HCT116 (cell line): ENCODE measurements at regions not wholly inside any gene's neighbourhood (a gene's known extent, or its start where the extent isn't known, plus 50 kb on each side); places are given as distances from the start of the nearest gene placed in this dataset.

Experiments used
- ATAC-seq: fragments of 200-7000 bp; cut with Tn5 transposase; 2 replicates; pipeline ENCODE4 v1.9.1; 2020; ENCODE audit warnings: mild to moderate bottlenecking, moderate library complexity
- BruUV-seq: library from RNA; stranded (reverse); fragments of 400-500 nt; replicated peaks from 2 replicates; lab custom pipeline; 2021; lab: Mats Ljungman, UMichigan
- CTCF ChIA-PET: fragments of 300-600 bp; sonication (Branson Sonifier 250); formaldehyde crosslinking; loops from one replicate; lab custom pipeline; 2021; ENCODE audit warnings: antibody characterized with exemption; lab: Charles Lee
- POLR2A ChIA-PET: fragments of 300-600, 350-600 bp; sonication (Branson Sonifier 250); formaldehyde crosslinking; loops from one replicate; lab custom pipeline; 2021; ENCODE audit warnings: antibody characterized with exemption; lab: Charles Lee
- RAD21 ChIA-PET, 2 experiments: fragments of 300-600 bp; sonication (Branson Sonifier 250); formaldehyde crosslinking; loops; one replicate each; lab custom pipeline; 2023; ENCODE audit warnings: low total read pairs in 2 of 2; ENCODE audit not compliant: uncharacterized antibody in 2 of 2, unreplicated experiment in 2 of 2, low non-redundant PET in 1 of 2; lab: Charles Lee
- DNase-seq: peaks from one replicate; pipeline ENCODE4 v3.0.0-alpha.2; 2010; ENCODE audit warnings: low read depth, low spot score
- H2AFZ ChIP-seq: fragments of 200-600 bp; shearing (Covaris generic), sonication (generic); 2 replicates; pipeline ENCODE4 v1.6.1; 2017; ENCODE audit warnings: low read depth, mixed run types, mixed read lengths, antibody characterized with exemption, low read length; ENCODE audit not compliant: poor library complexity, severe bottlenecking
- H3K27ac ChIP-seq: 2 replicates; pipeline ENCODE4 v1.5.1; 2012; ENCODE audit warnings: low read depth, low read length
- H3K27me3 ChIP-seq: fragments of 200-600 bp; sonication (generic); 2 replicates; pipeline ENCODE4 v1.6.1; 2016; ENCODE audit warnings: mixed run types, low read length, mixed read lengths; ENCODE audit not compliant: insufficient read depth
- H3K36me3 ChIP-seq, 2 experiments: fragments of 200-500 bp in 1 of 2; fragments of 200-600 bp in 1 of 2; sonication (Bioruptor generic) in 1 of 2; sonication (generic) in 1 of 2; 2 replicates each; pipeline versions ENCODE4 v1.5.1 to v1.6.1; 2014 to 2016; ENCODE audit warnings: low read length in 2 of 2, inconsistent platforms in 1 of 2, mixed read lengths in 1 of 2, mixed run types in 1 of 2; ENCODE audit not compliant: insufficient read depth in 2 of 2, control insufficient read depth in 1 of 2
- H3K4me1 ChIP-seq, 2 experiments: fragments of 200-600 bp in 1 of 2; sonication (generic) in 1 of 2; 2 replicates each; pipeline versions ENCODE4 v1.5.1 to v1.6.1; 2012 to 2017; ENCODE audit warnings: low read length in 2 of 2, inconsistent platforms in 1 of 2, mild to moderate bottlenecking in 1 of 2, mixed read lengths in 1 of 2, mixed run types in 1 of 2, moderate library complexity in 1 of 2; ENCODE audit not compliant: insufficient read depth in 2 of 2, control insufficient read depth in 1 of 2
- H3K4me2 ChIP-seq: fragments of 200-600 bp; sonication (generic); 2 replicates; pipeline ENCODE4 v1.6.1; 2017; ENCODE audit warnings: mixed run types, low read length, mixed read lengths
- H3K4me3 ChIP-seq, 2 experiments: fragments of 200-600 bp in 1 of 2; sonication (generic) in 1 of 2; replicated peaks in 1 of 2; 2 replicates each; pipeline ENCODE4 v1.5.1; 2011 to 2016; ENCODE audit warnings: low read length in 2 of 2, control low read depth in 1 of 2, low read depth in 1 of 2, mild to moderate bottlenecking in 1 of 2, mixed read lengths in 1 of 2, mixed run types in 1 of 2
- H3K79me2 ChIP-seq: fragments of 200-600 bp; sonication (generic); 2 replicates; pipeline ENCODE4 v1.6.1; 2017; ENCODE audit warnings: mild to moderate bottlenecking, mixed run types, low read length, moderate library complexity, mixed read lengths; ENCODE audit not compliant: insufficient read depth
- H3K9ac ChIP-seq: fragments of 200-600 bp; sonication (generic); 2 replicates; pipeline ENCODE4 v1.6.1; 2016; ENCODE audit warnings: low read length, mixed read lengths
- H3K9me2 ChIP-seq: fragments of 200-600 bp; sonication (generic), shearing (Covaris generic); 2 replicates; pipeline ENCODE4 v1.6.1; 2017; ENCODE audit warnings: mixed run types, mild to moderate bottlenecking, moderate library complexity; ENCODE audit not compliant: insufficient read depth
- H3K9me3 ChIP-seq, 2 experiments: fragments of 200-500 bp in 1 of 2; fragments of 200-600 bp in 1 of 2; sonication (Bioruptor generic) in 1 of 2; sonication (generic) in 1 of 2; 2 replicates each; pipeline ENCODE4 v1.6.1; 2014 to 2017; ENCODE audit warnings: low read length in 2 of 2, mixed read lengths in 2 of 2, inconsistent platforms in 1 of 2, low read depth in 1 of 2, mild to moderate bottlenecking in 1 of 2, mixed run types in 1 of 2, moderate library complexity in 1 of 2; ENCODE audit not compliant: control insufficient read depth in 1 of 2, insufficient read depth in 1 of 2
- H4K20me1 ChIP-seq: fragments of 200-600 bp; sonication (generic), shearing (Covaris generic); 2 replicates; pipeline ENCODE4 v1.6.1; 2017; ENCODE audit warnings: mixed run types, mild to moderate bottlenecking, moderate library complexity; ENCODE audit not compliant: insufficient read depth
- CEBPB ChIP-seq: IDR thresholded peaks from 2 replicates; pipeline ENCODE4 v1.6.1; 2012; ENCODE audit warnings: low read depth
- EGR1 ChIP-seq: IDR thresholded peaks from 2 replicates; pipeline ENCODE4 v1.6.1; 2012; ENCODE audit warnings: low read depth
- ELF1 ChIP-seq: IDR thresholded peaks from 2 replicates; pipeline ENCODE4 v1.6.1; 2012; ENCODE audit warnings: low read depth, borderline replicate concordance
- POLR2A ChIP-seq: IDR thresholded peaks from 2 replicates; pipeline ENCODE4 v1.7.0; 2011; ENCODE audit warnings: borderline replicate concordance; ENCODE audit not compliant: insufficient read depth, insufficient read length; ENCODE audit errors: extremely low read depth
- POLR2AphosphoS5 ChIP-seq: IDR thresholded peaks from 2 replicates; pipeline ENCODE4 v1.6.1; 2011; ENCODE audit warnings: mild to moderate bottlenecking, low read depth, low read length, moderate library complexity
- SIN3A ChIP-seq: IDR thresholded peaks from 2 replicates; pipeline ENCODE4 v1.6.1; 2012; ENCODE audit warnings: low read depth
- SP1 ChIP-seq: IDR thresholded peaks from 2 replicates; pipeline ENCODE4 v1.6.1; 2012; ENCODE audit warnings: low read depth
- SRF ChIP-seq: IDR thresholded peaks from 2 replicates; pipeline ENCODE4 v1.6.1; 2012; ENCODE audit warnings: low read depth
- TCF7L2 ChIP-seq: IDR thresholded peaks from 2 replicates; pipeline ENCODE4 v1.7.0; 2011; ENCODE audit warnings: borderline replicate concordance, inconsistent platforms; ENCODE audit not compliant: insufficient read depth, insufficient read length; ENCODE audit errors: extremely low read depth
- ZFX ChIP-seq: fragments of 450-650 bp; IDR thresholded peaks from 2 replicates; pipeline ENCODE4 v1.6.1; 2017
- intact Hi-C: fragments of 100-400 bp; cut with micrococcal nuclease; formaldehyde crosslinking; loops from 2 replicates; pipeline ENCODE4 v1.10.0; 2022
- TF ChIP-seq, protein P1 (sequence below): IDR thresholded peaks from 2 replicates; pipeline ENCODE4 v1.6.1; 2011; ENCODE audit warnings: mild to moderate bottlenecking, low read length, moderate library complexity; ENCODE audit not compliant: insufficient replicate concordance; ENCODE audit errors: extremely low read depth
- TF ChIP-seq, protein P2 (sequence below): IDR thresholded peaks from 2 replicates; pipeline ENCODE4 v1.6.1; 2012; ENCODE audit warnings: low read depth
- TF ChIP-seq, protein P3 (sequence below), 3 experiments: fragments of 200-600 bp in 1 of 3; sonication (generic) in 1 of 3; IDR thresholded peaks in 2 of 3; conservative IDR thresholded peaks in 1 of 3; 2 replicates each; pipeline ENCODE4 v1.5.1; 2012 to 2017; ENCODE audit warnings: low read depth in 2 of 3, low read length in 2 of 3, antibody characterized with exemption in 1 of 3, borderline replicate concordance in 1 of 3, control low read depth in 1 of 3, mild to moderate bottlenecking in 1 of 3, mixed read lengths in 1 of 3, mixed run types in 1 of 3, moderate library complexity in 1 of 3; ENCODE audit not compliant: insufficient read depth in 1 of 3
- TF ChIP-seq, protein P4 (sequence below): IDR thresholded peaks from 2 replicates; pipeline ENCODE4 v1.6.1; 2012

DNA sequence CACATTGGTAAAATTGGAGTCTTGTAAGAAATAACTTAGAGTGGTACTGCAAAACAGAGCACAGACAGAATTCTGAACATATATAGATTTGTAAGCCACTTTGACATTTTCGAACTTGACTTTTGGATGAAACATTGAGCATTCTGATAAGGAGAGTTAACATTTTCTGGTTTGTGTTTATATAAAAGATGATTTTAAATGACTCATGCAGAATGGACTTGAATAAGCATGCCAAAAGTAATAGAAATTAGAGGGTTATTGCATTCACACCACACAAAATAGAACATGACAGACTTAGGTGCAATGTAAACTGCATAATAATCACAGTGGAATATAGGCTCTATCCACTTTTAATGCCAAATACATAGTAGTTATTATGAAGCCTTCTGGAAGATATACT lies 507.0 kb downstream of the DACH1 start (continued):
- TF ChIP-seq, protein P1, sequence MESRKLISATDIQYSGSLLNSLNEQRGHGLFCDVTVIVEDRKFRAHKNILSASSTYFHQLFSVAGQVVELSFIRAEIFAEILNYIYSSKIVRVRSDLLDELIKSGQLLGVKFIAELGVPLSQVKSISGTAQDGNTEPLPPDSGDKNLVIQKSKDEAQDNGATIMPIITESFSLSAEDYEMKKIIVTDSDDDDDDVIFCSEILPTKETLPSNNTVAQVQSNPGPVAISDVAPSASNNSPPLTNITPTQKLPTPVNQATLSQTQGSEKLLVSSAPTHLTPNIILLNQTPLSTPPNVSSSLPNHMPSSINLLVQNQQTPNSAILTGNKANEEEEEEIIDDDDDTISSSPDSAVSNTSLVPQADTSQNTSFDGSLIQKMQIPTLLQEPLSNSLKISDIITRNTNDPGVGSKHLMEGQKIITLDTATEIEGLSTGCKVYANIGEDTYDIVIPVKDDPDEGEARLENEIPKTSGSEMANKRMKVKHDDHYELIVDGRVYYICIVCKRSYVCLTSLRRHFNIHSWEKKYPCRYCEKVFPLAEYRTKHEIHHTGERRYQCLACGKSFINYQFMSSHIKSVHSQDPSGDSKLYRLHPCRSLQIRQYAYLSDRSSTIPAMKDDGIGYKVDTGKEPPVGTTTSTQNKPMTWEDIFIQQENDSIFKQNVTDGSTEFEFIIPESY, result no peak
- no peak for TF ChIP-seq ELF1

DNA sequence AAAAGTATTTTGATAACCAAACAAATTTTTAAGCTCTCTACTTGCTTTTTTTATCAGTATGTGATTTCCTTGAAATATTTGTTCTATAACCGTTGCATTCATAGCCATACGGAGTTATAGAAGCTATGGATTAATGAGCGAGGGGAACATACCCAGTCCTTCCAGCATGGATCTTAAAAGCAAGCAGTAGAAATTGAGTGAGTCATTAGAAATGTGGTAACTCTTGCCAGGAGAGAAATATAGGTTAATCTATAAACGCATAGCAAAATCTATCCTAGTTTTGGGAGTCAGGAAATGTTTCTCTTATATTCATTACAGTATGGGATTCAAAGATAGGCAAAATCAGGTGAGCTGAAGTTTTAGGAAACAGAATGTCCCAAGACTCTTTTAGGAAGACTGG lies 507.4 kb downstream of the DACH1 start:
- no TSS peak for BruUV-seq
- no peak for ATAC-seq
- intact Hi-C loops, result no loop called here

More for the DNA sequence above, 507.4 kb downstream of the DACH1 start:
- Histone ChIP-seq H3K9me3 (peaks cover 0 to 3% of the 10 kb centered on the region in 2 experiments; a peak in 1 of 4 replicates), H4K20me1 (no peaks in the 10 kb centered on the region), H3K9me2 (no peaks in the 10 kb centered on the region), H3K4me3 (no peak overlapping the region), H3K9ac (no peak overlapping the region), H3K27ac (no peak overlapping the region), H3K4me2 (no peak overlapping the region), H3K79me2 (no peaks in the 10 kb centered on the region), H3K27me3 (no peaks in the 10 kb centered on the region), H3K4me1 (no peaks in the 10 kb centered on the region), H3K36me3 (no peaks in the 10 kb centered on the region), H2AFZ (no peak overlapping the region)
- ChIA-PET CTCF (no interaction called here), RAD21 (no interaction called here), POLR2A (no interaction called here)
- TF ChIP-seq SIN3A (no peak), TCF7L2 (no peak), SP1 (no peak), POLR2A (no peak), POLR2AphosphoS5 (no peak), CEBPB (no peak), SRF (no peak), EGR1 (no peak), ZFX (no peak), ELF1 (no peak)
- TF ChIP-seq, protein P1, result no peak
- TF ChIP-seq, protein P2, sequence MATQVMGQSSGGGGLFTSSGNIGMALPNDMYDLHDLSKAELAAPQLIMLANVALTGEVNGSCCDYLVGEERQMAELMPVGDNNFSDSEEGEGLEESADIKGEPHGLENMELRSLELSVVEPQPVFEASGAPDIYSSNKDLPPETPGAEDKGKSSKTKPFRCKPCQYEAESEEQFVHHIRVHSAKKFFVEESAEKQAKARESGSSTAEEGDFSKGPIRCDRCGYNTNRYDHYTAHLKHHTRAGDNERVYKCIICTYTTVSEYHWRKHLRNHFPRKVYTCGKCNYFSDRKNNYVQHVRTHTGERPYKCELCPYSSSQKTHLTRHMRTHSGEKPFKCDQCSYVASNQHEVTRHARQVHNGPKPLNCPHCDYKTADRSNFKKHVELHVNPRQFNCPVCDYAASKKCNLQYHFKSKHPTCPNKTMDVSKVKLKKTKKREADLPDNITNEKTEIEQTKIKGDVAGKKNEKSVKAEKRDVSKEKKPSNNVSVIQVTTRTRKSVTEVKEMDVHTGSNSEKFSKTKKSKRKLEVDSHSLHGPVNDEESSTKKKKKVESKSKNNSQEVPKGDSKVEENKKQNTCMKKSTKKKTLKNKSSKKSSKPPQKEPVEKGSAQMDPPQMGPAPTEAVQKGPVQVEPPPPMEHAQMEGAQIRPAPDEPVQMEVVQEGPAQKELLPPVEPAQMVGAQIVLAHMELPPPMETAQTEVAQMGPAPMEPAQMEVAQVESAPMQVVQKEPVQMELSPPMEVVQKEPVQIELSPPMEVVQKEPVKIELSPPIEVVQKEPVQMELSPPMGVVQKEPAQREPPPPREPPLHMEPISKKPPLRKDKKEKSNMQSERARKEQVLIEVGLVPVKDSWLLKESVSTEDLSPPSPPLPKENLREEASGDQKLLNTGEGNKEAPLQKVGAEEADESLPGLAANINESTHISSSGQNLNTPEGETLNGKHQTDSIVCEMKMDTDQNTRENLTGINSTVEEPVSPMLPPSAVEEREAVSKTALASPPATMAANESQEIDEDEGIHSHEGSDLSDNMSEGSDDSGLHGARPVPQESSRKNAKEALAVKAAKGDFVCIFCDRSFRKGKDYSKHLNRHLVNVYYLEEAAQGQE, result no peak
- TF ChIP-seq, protein P3, sequence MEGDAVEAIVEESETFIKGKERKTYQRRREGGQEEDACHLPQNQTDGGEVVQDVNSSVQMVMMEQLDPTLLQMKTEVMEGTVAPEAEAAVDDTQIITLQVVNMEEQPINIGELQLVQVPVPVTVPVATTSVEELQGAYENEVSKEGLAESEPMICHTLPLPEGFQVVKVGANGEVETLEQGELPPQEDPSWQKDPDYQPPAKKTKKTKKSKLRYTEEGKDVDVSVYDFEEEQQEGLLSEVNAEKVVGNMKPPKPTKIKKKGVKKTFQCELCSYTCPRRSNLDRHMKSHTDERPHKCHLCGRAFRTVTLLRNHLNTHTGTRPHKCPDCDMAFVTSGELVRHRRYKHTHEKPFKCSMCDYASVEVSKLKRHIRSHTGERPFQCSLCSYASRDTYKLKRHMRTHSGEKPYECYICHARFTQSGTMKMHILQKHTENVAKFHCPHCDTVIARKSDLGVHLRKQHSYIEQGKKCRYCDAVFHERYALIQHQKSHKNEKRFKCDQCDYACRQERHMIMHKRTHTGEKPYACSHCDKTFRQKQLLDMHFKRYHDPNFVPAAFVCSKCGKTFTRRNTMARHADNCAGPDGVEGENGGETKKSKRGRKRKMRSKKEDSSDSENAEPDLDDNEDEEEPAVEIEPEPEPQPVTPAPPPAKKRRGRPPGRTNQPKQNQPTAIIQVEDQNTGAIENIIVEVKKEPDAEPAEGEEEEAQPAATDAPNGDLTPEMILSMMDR (IDR thresholded peaks at IDR 0.05 in 2 of 3, conservative IDR thresholded peaks at IDR 0.05 in 1 of 3; ENCODE audit: borderline replicate concordance in 1 of 3, insufficient read depth in 1 of 3, low read depth in 2 of 3, low read length in 2 of 3), result no peak
- TF ChIP-seq, protein P4, sequence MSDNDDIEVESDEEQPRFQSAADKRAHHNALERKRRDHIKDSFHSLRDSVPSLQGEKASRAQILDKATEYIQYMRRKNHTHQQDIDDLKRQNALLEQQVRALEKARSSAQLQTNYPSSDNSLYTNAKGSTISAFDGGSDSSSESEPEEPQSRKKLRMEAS, result no peak
- no peak for DNase-seq
